ENCODE measurements at regions not wholly inside any gene's neighbourhood (a gene's known extent, or its start where the extent isn't known, plus 50 kb on each side); places are given as distances from the start of the nearest gene placed in this dataset.
"Not testable (repeated sequence)": the region's sequence is repeated elsewhere in the genome, so short reads cannot be mapped to it uniquely, and the experiment has no call there.

DNA sequence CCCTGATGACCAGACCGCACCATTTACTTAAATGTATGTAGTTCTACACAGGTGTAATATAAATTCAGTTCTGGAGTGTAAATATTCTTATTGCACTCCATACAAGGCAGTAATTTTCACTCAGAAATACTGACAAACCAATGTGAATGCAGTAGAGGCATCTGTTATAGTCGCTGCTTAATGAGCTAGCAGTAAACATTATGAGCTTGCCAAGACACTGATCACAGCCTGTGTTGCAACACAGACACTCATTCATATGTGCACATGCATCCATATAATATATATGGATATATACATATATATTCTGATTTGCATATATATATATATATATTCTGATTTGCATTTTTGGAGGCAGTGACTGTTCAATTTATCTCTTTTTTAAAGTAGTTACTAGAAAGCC lies 435.1 kb upstream of the ST8SIA4 start:
- intact Hi-C loops (cut with DNase I; ENCODE audit: low total_unique reads) = no loop called here
- WGBS, 2 donors = 78 to 81% methylated on average over 2 of the region's 2 CpGs
- TF ChIP-seq CTCF (IDR thresholded peaks at IDR 0.05) (no peak), POLR2A (IDR thresholded peaks at IDR 0.05) (no peak)

DNA sequence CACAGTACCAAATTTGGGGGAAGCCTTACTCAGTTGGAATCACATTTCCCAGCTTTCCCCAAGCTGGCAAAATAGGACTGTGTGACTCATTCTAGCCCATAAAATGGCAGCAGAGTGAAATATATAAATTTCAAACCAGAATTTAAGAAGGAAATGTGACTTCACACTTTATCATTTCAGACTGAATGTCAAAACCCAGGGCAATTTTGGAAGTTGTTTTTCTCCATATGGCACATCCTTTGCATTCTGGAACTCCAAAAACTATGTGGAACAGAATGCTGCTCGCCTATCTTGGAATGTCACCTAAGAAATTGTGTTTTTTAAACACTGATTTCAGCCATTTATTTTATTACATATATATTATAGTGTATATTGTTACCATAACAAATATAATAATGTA lies 424.7 kb upstream of the ST8SIA4 start:
- no peak overlapping the region for H3K4me3 ChIP-seq (ENCODE audit: low read depth, poor library complexity, severe bottlenecking)
- DNase-seq (ENCODE audit: low spot score in 2 of 2) = no peak
- WGBS, 2 donors = 74 to 79% methylated on average over 1 of the region's 1 CpG
- intact Hi-C loops (cut with DNase I; ENCODE audit: low total_unique reads) = no loop called here
- TF ChIP-seq CTCF (IDR thresholded peaks at IDR 0.05) = no peak
- no peak for TF ChIP-seq POLR2A (IDR thresholded peaks at IDR 0.05)

More for the DNA sequence above, 435.1 kb upstream of the ST8SIA4 start:
- no peak overlapping the region for H3K4me3 ChIP-seq (ENCODE audit: low read depth, poor library complexity, severe bottlenecking)
- DNase-seq (ENCODE audit: low spot score in 2 of 2) = no peak

DNA sequence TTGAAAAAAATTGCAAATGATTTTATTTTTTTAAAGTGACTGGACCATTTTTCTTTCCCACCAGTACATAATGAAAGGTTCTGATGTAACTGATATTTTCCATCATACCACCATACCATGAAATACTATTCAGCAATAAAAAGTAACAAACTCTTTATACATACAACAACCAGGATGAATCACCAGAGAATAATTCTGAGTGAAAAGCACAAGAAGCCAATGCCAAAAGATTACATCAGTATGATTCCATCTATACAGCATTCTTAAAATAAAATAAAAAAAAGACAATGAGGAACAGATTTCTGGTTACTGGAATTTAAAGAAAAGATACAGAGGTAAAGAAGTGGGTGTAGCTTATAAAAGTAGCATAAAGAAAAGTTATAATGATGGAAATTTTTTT lies 423.7 kb upstream of the ST8SIA4 start:
- DNase-seq (ENCODE audit: low spot score in 2 of 2) = no peak
- H3K4me3 ChIP-seq (ENCODE audit: low read depth, poor library complexity, severe bottlenecking) = no peak overlapping the region
- intact Hi-C loops (cut with DNase I; ENCODE audit: low total_unique reads) = no loop called here
- TF ChIP-seq POLR2A (IDR thresholded peaks at IDR 0.05) = no peak
- TF ChIP-seq CTCF (IDR thresholded peaks at IDR 0.05) = no peak

DNA sequence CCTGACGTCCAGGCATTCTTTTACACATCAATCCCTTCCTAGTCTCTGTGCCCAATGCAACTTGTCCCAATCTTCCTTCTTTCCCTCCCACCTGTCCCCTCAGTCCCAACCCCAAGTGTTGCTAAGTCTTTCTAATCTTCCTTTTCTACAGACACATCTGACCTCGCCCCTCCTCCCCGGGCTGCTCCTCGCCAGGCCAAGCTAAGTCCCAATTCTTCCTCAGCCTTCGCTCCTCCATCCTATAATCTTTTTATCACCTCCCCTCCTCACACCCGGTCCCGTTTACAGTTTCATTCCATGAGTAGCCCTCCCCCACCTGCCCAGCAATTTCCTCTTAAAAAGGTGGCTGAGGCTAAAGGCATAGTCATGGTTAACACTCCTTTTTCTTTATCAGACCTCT lies 413.3 kb upstream of the ST8SIA4 start:
- WGBS, 2 donors = 74 to 86% methylated on average over 7 of the region's 7 CpGs
- intact Hi-C loops (cut with DNase I; ENCODE audit: low total_unique reads); H3K4me3 ChIP-seq (ENCODE audit: low read depth, poor library complexity, severe bottlenecking): not testable (repeated sequence)
- DNase-seq (ENCODE audit: low spot score in 2 of 2) = peak in 1 of 2 donors; percentile 31

- no peak overlapping the region for H3K4me3 ChIP-seq (ENCODE audit: low read depth, poor library complexity, severe bottlenecking)
- WGBS, 2 donors = 71 to 72% methylated on average over 5 of the region's 5 CpGs
- TF ChIP-seq POLR2A (IDR thresholded peaks at IDR 0.05) (no peak), CTCF (IDR thresholded peaks at IDR 0.05) (no peak)
- intact Hi-C loops (cut with DNase I; ENCODE audit: low total_unique reads) = no loop called here
- no peak for DNase-seq (ENCODE audit: low spot score in 2 of 2)
Observed at GRCh38 chr5:101306391-101307137, 403.5 kb upstream of the ST8SIA4 start.

DNA sequence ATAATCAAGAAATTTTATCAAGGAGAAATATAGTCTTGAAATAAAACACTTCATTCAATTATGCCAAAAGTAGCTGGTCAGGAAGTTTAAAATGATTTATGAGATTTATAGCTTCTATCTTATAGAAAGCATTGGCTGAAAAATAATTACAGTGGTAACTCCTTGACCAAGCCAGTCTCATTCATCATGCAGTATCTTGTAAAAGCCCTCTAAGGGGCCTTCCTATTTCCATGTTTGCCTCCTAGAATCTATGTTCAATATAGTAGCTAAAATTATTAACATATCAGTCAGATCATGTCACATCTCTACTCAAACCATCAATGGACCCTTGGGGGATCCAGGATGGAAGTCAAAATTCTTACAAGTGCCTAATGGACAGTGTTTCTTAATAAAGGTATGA lies 393.4 kb upstream of the ST8SIA4 start:
- no peak overlapping the region for H3K4me3 ChIP-seq (ENCODE audit: low read depth, poor library complexity, severe bottlenecking)
- DNase-seq (ENCODE audit: low spot score in 2 of 2) = no peak
- intact Hi-C loops (cut with DNase I; ENCODE audit: low total_unique reads) = no loop called here
- TF ChIP-seq POLR2A (IDR thresholded peaks at IDR 0.05) (no peak), CTCF (IDR thresholded peaks at IDR 0.05) (no peak)
